ENCODE measurements at regions not wholly inside any gene's neighbourhood (a gene's known extent, or its start where the extent isn't known, plus 50 kb on each side); places are given as distances from the start of the nearest gene placed in this dataset.
"Not testable (repeated sequence)": the region's sequence is repeated elsewhere in the genome, so short reads cannot be mapped to it uniquely, and the experiment has no call there.

DNA sequence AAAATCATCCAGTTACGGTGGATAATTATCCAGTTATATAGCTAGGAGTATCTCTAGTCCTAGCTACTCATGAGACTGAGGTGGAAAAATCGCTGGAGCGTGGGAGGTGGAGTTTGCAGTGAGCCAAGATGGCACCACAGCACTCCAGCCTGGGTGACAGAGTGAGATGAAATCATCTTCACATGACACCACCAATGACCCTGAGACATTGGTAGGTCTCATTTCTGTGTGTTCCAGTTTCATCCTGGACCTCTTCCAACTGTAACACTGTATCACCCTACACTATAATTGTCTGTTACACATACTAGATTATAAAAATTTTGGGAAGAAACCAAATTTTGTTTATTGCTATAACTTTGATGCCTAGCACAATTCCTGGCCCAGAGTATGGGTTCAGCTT is 446.8 kb downstream of the TMEM135 start:
- no peak for DNase-seq (ENCODE audit: low read depth in 2 of 3, low spot score in 1 of 3)

DNA sequence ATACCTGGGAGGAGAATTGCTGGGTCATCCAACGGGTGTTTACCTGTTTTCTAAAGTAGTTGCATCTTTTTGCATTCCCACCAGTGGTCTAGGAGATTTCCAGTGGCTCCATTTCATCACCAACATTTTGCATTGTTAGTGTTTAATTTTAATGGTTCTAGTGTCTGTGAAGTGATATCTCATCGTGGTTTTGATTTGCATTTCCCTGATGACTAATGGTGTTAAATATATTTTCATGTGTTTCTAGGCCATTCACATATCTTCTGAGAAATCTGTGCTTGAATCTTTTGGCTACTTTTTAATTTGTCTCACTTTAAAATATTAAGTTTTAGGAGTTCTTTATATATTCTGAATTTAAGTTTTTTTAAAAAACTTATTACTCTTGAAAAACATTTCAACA is 439.6 kb downstream of the TMEM135 start:
- no peak for DNase-seq (ENCODE audit: low read depth in 2 of 3, low spot score in 1 of 3)

DNA sequence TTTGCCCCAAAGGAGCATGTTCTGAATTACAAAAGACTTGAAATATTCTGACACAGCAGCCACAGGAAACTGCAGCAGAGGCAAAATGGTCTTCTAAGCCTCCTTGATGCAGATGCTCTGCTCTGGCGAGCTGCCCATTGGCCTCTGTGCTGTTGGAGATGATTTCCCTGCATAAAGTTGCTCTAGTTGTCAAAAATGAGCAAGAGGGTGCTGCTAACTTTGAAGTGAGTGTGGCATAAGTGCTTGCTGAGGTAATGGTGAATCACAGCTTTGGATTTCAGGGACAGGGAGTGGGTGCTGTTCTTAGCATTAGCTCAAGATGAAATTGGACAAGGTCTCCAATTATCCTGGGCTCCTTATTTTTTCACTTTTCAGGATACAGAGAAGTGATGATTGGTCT is 435.4 kb downstream of the TMEM135 start:
- DNase-seq (ENCODE audit: low read depth in 2 of 3, low spot score in 1 of 3), result no peak

DNA sequence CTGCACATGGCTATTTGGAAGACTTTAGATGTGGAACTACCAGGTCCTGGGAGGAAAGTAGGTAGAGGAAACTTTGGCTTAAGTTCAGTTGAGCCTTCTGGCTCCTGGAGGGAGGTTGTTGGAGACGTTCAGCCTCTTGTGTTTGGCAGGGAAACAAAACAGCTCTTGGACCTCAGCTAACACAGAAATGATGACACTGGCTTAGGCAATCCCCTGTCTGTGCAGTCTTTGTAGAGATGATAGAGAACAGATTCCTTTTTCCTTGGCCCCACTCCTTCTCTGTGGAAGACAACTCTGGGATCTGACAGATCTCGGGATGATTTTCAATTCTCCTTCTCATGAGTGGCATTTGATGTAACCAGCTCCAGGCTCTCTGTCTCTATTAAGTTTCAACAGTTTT is 428.5 kb downstream of the TMEM135 start:
- DNase-seq (ENCODE audit: low read depth in 2 of 3, low spot score in 1 of 3), result no peak

DNA sequence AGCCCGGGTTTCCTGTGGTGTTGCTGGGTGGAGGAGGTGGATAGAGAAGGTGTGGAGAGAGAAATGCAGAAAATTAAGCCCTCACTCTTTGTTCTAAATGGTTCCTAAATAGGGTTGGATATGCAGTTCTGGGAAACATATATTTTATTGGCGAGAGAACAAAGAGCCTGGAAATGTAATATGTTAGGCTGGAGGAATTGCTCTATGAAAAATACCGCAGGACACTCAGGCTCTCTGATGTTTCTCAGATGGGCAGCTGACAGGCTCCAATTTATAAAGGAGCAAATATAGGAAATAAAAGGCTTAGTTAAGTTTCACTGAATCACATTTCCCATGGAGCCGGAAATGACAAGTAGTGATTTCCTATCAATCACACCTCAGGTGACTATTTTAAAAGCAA is 428.0 kb downstream of the TMEM135 start:
- DNase-seq (ENCODE audit: low read depth in 2 of 3, low spot score in 1 of 3), result no peak

DNA sequence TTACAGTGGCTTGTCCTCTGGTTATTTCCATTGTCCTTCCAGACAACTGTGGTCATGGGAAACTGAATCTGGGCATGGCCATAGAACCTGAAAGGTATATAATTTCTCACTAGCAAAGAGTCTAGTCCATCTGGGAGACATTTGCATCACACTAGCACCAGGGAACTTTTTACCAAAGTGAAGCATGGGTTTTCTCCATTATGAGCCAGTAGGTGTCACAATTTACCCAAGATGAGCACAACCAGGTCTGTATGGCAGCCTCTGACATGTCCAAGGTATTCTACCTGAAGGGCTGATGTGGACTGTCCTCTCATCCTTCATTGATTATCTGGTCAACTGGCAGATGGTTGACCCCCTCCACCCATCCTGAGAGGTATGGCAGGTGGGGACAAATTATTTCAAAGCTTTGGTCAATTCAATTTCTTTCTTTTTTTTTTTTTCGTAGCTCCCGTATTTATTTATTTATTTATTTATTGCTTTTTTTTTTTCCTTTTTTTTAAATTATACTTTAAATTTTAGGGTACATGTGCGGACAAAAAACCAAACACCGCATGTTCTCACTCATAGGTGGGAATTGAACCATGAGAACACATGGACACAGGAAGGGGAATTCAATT is 425.9 kb downstream of the TMEM135 start:
- DNase-seq (ENCODE audit: low read depth in 2 of 3, low spot score in 1 of 3), result no peak

DNA sequence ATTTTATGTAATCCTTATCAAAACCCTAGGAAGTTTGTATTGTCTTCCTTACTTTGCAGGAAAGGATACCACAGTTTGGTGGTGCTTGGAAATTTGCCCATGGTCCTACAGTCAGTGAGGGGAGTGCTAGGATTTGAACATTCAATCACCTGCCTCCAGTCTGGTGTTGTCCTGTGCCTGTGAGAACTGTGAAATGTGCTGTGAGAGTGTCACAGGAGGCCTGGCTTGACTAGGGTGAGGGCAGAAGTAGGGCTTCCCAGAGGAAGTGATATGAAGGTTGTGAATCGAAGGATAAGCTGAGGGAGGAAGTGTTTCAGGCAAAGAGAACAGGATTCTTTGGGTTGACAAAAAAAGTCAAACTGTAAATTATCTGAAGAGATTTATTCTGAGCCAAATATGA is 424.4 kb downstream of the TMEM135 start:
- no peak for DNase-seq (ENCODE audit: low read depth in 2 of 3, low spot score in 1 of 3)

DNA sequence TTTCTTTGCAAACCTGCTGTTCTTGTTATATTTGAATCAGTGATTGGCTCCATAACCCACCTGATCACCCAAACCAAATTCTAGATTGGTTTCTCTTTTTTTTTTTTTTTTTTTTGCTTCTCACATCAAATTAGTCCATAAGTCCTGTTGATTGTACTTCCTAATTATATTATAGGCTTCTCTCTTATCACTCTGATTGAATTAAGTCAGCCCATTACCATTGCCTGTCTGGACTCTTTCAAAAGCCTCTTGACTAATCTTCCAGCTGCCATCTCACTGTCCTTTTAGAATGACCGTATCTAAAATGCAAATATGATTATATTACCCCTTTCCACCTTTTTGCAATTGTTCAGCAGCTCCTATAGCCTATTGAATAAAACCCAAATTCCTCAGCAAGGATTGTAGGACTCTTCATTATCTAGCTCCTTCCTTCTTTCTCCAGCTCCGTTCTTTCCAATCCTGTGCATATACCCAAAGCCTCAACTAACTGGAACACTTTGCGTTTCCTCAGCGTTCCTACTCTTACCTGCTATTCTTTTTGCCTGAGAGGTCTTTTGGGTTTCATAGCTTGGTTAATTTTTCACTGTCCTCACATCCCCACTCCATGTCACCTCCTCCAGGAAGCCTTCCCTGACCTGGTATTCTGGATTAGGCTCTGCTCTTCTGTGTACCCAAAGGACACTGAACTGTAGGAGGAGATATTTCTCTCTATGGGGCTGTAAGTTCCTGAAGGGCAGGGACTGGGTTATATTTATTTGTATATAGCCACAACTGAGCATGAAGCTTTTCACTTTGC is 423.3 kb downstream of the TMEM135 start:
- no peak for DNase-seq (ENCODE audit: low read depth in 2 of 3, low spot score in 1 of 3)

DNA sequence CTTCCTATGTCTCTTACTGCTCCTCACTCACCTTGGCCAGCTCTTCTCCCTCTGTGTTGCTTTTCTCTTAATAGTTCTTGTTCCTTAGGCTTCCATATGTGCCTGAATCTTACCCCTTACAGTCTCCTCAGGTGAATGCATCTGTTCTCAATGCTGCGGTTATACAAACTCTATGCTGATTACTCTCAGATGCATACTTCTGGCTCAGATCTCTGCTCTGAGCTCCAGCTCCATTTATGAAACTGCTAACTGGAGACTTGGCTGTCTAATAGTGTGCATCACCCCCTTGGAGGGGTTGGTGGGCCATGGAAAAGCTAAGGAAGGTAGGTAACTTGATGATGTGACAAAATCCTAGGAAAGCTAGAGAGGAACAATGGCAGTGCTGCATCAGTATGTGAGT is 422.5 kb downstream of the TMEM135 start:
- no peak for DNase-seq (ENCODE audit: low read depth in 2 of 3, low spot score in 1 of 3)

DNA sequence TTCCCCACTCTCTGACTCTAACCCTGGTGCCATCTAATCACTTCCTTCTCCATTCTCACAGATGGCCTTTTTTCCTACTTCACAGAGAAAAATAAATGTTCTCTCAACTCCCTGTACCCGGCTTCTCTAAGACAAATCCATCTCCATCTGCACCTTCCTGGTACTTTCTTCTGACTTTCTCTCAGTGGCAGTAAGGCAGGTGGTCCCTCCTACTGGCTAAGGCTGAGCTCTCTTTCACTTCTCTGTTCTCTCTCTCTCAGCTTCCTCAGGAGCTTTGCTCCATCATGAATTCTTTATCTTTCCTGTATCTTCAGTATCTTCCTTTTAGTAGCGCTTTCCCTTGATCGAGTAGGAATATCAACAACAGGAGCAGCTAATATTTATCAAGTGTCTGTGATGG is 421.6 kb downstream of the TMEM135 start:
- no peak for DNase-seq (ENCODE audit: low read depth in 2 of 3, low spot score in 1 of 3)

DNA sequence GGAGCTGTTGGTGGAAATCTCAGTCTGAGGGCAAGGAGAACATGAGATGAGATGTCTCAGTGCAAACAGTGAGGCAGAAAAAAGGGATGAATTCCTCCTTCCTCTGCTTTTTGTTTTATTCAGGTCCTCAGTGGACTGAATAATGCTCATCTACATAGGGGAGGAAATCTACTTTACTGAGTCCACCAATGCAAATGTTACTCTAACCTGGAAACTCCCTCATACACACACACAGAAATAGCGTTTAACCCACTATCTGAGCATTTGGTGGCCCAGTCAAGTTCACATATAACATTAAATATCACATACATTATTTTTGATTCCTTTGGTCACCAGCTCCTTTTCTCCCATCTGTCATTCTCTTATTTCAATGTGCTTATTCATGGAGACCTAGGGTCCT is 418.8 kb downstream of the TMEM135 start:
- DNase-seq (ENCODE audit: low read depth in 2 of 3, low spot score in 1 of 3), result no peak

DNA sequence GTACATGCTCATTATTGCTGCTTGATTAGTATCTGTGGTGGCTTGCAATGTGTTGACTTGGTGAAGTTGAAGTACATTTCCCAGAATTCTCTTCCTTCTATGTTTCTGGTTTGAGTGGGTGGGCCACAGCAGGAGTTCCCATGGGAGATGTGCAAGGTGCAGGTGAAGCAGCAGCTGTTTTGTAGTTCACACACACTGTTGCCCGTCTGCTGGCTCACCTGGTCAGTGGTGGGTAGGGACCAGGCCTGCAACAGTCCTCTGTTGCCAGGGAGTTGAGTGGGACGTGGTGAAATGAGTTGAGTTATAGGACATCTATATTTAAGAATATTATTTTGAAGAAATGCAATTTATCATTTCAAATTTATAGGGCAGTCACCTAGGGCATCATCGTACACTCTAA is 417.4 kb downstream of the TMEM135 start:
- no peak for DNase-seq (ENCODE audit: low read depth in 2 of 3, low spot score in 1 of 3)

DNA sequence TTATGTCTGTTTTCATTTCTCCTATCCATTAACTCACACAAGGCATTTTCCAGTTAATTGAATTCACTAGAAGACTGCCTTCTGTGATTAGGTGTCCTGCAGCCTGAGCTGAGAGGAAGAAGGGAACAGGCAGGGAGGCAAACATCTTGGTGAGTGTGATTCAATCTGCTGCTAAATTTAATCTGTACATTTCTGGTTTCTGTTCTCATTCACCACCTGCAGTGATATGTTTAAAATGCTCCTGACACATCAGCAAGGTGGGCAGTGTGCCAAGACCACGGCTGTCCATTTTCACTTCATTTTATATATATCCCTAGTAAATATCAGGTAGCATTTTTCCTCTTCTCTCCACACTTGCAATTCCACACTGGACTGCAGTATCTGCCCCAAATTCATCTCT is 416.5 kb downstream of the TMEM135 start:
- no peak for DNase-seq (ENCODE audit: low read depth in 2 of 3, low spot score in 1 of 3)

DNA sequence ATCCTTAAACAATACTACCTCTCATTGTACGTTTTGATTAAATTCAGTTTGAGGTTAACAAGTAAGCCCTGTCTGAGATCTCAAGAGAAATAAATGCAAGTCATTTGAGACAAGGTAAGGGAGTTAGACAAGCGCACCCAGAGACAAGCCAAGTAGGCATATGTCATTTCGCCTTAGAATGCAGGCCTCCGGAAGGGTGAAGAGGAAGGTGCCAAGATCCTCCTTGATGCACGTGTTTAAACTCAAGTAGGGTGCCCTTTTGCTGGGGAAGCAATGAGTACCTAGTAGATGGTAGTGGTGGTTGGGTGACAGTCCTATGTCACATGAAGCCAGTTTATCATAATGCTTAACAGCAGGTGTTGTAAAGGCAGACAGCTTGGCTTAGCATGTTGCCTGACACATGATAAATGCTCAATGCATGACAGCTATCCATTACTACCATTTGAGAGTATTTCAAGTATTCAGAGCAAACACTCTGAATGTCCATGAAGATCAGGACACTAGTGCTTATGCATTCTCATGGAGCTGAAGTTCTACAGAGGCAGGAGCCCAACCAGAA is 415.9 kb downstream of the TMEM135 start:
- no peak for DNase-seq (ENCODE audit: low read depth in 2 of 3, low spot score in 1 of 3)

DNA sequence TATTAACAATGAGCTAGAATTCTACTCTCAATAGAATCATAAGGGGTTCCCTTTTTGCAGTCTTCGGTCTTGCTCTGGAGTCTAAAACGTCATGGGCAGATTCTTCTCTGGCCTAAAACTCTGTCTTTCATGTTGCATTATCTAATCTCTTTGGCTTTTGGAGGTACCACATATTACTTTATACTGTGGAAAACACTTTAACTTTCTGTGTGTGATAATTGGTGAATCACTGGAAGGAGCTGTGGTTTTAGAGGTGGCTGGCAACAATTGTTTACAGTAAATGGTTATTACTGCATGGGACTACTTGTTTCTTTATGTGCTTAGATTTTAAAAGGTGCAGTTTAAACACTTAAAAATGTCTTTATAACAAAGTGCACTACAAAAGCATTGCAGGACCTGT is 414.3 kb downstream of the TMEM135 start:
- DNase-seq (ENCODE audit: low read depth in 2 of 3, low spot score in 1 of 3), result not testable (repeated sequence)

DNA sequence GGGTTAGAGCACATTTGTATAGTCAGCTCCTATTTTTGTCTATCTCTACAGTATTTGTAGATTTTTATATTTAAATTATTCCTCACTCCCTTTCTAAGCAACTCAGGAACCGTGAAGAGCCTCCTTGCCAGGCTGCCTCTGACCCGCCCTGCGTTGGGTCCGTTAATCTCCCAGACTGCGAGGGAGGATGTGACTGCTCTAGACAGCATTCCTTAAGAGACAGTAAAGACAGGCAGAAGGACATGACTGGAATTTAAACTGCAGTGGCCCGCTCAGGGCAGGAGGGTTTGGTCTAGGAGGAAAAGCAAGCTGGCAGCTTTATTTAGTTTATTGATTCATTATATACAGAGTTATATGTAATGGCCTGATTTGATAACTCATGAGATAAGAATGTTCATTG is 413.7 kb downstream of the TMEM135 start:
- DNase-seq (ENCODE audit: low read depth in 2 of 3, low spot score in 1 of 3), result no peak

DNA sequence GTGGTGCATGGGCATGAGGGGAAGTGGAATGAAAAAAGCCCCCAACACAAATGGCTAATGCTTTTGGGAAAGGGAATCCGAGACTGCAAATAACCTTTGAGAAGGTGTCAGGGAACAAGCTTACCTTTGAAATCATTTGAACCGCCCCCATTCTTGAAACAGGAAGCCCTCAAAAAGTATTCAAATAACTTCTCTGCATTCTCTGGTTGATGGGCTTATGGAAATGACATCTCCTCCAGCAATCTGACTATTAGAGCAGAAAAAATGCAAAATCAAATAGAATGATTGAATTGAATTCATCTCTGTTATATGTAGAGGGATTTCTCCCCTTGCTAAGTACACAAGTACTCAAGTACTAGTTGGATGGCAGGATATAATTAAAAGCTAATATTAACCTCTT is 409.9 kb downstream of the TMEM135 start:
- no peak for DNase-seq (ENCODE audit: low read depth in 2 of 3, low spot score in 1 of 3)

DNA sequence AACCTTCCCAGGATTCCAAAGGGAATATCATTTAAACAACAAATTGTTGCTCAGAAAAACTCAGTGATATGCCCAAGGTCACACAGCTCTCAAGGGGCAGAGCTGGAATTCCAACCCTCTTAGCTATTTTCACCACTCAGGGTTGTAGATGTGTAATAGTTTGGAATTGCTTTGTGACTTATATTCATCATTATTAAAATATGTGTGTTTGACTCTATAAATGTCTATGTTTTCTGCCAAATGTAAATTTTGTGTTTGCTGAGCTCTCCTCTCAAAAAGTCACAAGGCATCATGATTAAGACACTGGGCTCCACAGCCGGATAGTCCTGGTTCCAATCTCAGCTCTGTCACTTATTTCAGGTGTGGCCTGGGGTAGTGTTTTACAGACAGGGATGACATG is 407.3 kb downstream of the TMEM135 start:
- DNase-seq (ENCODE audit: low read depth in 2 of 3, low spot score in 1 of 3), result no peak

DNA sequence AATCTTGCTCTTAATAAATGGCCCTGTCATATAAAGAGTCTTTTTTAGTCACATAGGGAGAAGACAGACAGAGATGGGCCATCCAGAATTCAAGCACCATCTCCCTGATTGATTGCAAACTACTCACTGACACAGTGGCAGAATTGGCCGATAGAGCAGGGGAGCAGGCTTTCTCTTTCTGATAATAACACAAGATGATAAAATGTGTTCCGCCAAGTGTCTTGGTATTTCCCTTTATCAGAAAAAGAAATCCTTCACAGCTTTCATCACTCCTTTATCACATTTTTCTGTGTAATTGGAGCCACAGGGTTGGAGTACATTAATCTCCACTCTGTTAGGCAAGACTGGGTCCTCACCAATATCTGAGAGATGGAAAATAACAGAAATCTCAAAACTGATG is 406.0 kb downstream of the TMEM135 start:
- no peak for DNase-seq (ENCODE audit: low read depth in 2 of 3, low spot score in 1 of 3)

DNA sequence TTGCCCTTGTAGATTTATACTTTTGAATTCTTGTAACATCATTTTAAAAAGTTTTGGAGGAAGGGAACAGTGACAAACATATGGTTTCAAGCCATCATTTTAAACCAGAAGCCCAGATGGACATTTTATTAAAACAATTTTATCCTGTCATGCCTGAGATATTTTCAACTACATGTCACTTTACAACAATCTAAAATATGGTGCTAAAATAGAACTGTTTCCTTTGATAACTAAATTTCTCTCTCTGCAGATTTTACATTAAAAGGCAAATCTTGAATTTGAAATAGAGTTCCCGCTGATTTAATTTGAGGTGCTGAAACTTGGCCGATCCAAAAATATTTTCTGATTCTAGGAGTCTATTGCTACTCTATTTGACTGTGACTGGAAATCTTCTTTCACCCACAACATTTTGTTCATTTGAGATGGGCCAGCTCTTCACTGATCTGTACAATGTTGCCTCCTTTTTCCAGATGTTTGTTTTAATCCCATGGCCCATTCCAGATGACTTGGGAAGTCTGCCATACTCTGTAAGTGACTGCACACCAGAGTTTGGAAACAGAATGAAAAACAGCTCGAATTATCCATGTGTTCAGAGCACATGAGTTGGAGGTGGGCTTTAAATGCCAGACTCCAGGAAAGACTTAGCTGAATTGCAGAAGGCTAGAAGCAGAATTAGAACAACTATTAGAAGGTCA is 402.5 kb downstream of the TMEM135 start:
- no peak for DNase-seq (ENCODE audit: low read depth in 2 of 3, low spot score in 1 of 3)

DNA sequence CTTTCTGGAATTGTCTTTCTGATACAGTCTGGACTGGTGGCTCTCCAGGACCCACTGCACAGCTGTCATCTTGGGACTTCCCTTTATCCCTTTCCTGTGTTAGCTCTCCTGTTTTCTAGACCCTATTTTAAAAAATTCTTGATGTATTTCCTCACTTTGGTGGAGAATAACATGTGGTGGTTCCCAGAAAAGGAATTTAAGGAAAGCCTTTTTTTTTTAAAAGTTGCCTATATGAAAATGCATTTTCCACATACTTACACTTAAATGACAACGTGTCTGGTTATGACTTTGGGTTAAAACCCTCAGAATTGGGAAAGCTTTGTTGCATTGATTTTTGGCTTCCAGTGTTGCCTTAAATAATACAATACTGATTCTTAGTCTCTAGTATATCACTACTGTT is 400.7 kb downstream of the TMEM135 start:
- no peak for DNase-seq (ENCODE audit: low read depth in 2 of 3, low spot score in 1 of 3)

DNA sequence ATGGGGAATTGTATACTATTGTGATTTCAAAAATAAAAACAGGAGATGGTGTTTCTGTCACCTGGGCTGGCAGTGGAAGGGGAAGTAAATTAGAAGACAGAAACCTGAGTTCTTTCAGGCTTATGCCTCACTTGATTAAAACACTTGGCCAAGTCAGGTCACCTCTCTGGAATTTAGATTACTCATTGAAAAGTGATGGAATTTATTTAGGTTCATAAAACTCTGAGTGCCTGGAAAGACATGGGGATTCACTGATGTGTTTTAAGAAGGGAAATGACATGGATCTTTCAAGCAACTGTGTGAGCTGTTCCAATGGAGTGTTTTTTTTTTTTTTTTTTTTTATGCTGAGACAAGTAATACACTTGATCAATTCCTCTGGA is 400.1 kb downstream of the TMEM135 start:
- DNase-seq (ENCODE audit: low read depth in 2 of 3, low spot score in 1 of 3), result no peak

Data from stimulated activated CD4-positive, alpha-beta T cell treated with anti-CD3 and anti-CD28 coated beads, Interleukin-12 subunit alpha, Interleukin-12 subunit beta, amount 100 ng/mL, for 48 hours (primary cell).